NCI-H1436 treated with DMSO at 0.1 percent for 48 hours (cell line): ENCODE measurements at regions not wholly inside any gene's neighbourhood (a gene's known extent, or its start where the extent isn't known, plus 50 kb on each side); places are given as distances from the start of the nearest gene placed in this dataset.

Experiments used
- DNase-seq: peaks from one replicate; lab custom pipeline; 2025; lab: John Stamatoyannopoulos, UW

GRCh38 chr2:8619071-8619470 is 62.8 kb upstream of the ID2 start:
- no peak for DNase-seq

GRCh38 chr2:8620611-8621382 is 61.1 kb upstream of the ID2 start:
- no peak for DNase-seq

GRCh38 chr2:8622199-8622911 is 59.5 kb upstream of the ID2 start:
- no peak for DNase-seq

- no peak for DNase-seq
Measured at GRCh38 chr2:8622924-8623465, 58.9 kb upstream of the ID2 start.

- no peak for DNase-seq
Measured at GRCh38 chr2:8623576-8623957, 58.3 kb upstream of the ID2 start.

GRCh38 chr2:8623958-8624591 is 57.8 kb upstream of the ID2 start:
- no peak for DNase-seq

GRCh38 chr2:8624855-8625398 is 56.9 kb upstream of the ID2 start:
- no peak for DNase-seq

- DNase-seq: no peak
Measured at GRCh38 chr2:8625399-8626300, 56.2 kb upstream of the ID2 start.

- DNase-seq: no peak
Measured at GRCh38 chr2:8626572-8626971, 55.3 kb upstream of the ID2 start.

GRCh38 chr2:8627019-8627691 is 54.7 kb upstream of the ID2 start:
- peak; percentile 26 for DNase-seq

GRCh38 chr2:8627692-8628085 is 54.2 kb upstream of the ID2 start:
- DNase-seq: no peak

- DNase-seq: no peak
Measured at GRCh38 chr2:8628179-8628865, 53.5 kb upstream of the ID2 start.

GRCh38 chr2:8628866-8629209 is 53.0 kb upstream of the ID2 start:
- DNase-seq: no peak

- no peak for DNase-seq
Measured at GRCh38 chr2:8629402-8629801, 52.5 kb upstream of the ID2 start.

- no peak for DNase-seq
Measured at GRCh38 chr2:8630676-8631464, 51.0 kb upstream of the ID2 start.

- DNase-seq: no peak
Measured at GRCh38 chr2:8631465-8632005, 50.3 kb upstream of the ID2 start.
